Liver (tissue), 3 donors: ENCODE measurements at regions not wholly inside any gene's neighbourhood (a gene's known extent, or its start where the extent isn't known, plus 50 kb on each side); places are given as distances from the start of the nearest gene placed in this dataset.

ENCODE experiments used
- EGR1 ChIP-seq, 2 donors: IDR thresholded peaks; 2 replicates each; pipeline ENCODE4 v1.6.1; 2016 to 2018; ENCODE audit warnings: antibody characterized with exemption in 2 of 2, low read depth in 2 of 2
- FOXA1 ChIP-seq: IDR thresholded peaks from 2 replicates; pipeline ENCODE4 v1.6.1; 2016; ENCODE audit warnings: antibody characterized with exemption
- HNF4G ChIP-seq: IDR thresholded peaks from 2 replicates; pipeline ENCODE4 v1.6.1; 2016; ENCODE audit warnings: antibody characterized with exemption
- RAD21 ChIP-seq, 2 donors: IDR thresholded peaks; 2 replicates each; pipeline ENCODE4 v1.6.1; 2016; ENCODE audit warnings: antibody characterized with exemption in 2 of 2, mild to moderate bottlenecking in 2 of 2
- SP1 ChIP-seq: IDR thresholded peaks from 2 replicates; pipeline ENCODE4 v1.6.1; 2018; ENCODE audit warnings: antibody characterized with exemption, mild to moderate bottlenecking
- TAF1 ChIP-seq: conservative IDR thresholded peaks from 2 replicates; pipeline ENCODE4 v1.6.1; 2016; ENCODE audit warnings: antibody characterized with exemption, mild to moderate bottlenecking
- TF ChIP-seq, protein P1 (sequence below): fragments of 150-350 bp; IDR thresholded peaks from 2 replicates; pipeline ENCODE4 v1.5.1; 2017; ENCODE audit warnings: improper control_type of control experiment, low read depth, low read length; ENCODE audit not compliant: missing input control
- TF ChIP-seq, protein P2 (sequence below): IDR thresholded peaks from 2 replicates; pipeline ENCODE4 v1.6.1; 2016; ENCODE audit warnings: antibody characterized with exemption
- TF ChIP-seq, protein P3 (sequence below): IDR thresholded peaks from 2 replicates; pipeline ENCODE4 v1.6.1; 2016; ENCODE audit warnings: antibody characterized with exemption, mild to moderate bottlenecking
- donor health status: healthy.
- donor health status: healthy.

DNA sequence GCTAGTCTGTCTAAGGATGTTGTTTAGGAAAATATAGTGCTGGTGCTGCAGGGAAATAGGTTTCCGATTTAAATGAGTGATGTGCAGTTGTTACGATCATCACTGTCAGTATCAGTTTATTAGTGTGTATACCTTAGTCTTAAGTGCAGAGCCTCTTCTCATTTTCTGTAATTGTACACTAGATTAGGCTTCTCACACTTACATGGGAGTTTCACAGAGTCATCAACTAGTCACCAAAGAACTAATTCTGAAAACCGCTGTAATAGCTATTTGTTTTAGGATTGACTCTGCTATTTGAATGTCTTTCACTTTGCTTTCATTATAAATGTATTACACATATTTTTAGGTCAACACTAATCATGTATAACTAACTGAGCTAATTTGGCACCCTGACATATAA, 99.8 kb upstream of the ZEB2 start:
- TF ChIP-seq, protein P1, sequence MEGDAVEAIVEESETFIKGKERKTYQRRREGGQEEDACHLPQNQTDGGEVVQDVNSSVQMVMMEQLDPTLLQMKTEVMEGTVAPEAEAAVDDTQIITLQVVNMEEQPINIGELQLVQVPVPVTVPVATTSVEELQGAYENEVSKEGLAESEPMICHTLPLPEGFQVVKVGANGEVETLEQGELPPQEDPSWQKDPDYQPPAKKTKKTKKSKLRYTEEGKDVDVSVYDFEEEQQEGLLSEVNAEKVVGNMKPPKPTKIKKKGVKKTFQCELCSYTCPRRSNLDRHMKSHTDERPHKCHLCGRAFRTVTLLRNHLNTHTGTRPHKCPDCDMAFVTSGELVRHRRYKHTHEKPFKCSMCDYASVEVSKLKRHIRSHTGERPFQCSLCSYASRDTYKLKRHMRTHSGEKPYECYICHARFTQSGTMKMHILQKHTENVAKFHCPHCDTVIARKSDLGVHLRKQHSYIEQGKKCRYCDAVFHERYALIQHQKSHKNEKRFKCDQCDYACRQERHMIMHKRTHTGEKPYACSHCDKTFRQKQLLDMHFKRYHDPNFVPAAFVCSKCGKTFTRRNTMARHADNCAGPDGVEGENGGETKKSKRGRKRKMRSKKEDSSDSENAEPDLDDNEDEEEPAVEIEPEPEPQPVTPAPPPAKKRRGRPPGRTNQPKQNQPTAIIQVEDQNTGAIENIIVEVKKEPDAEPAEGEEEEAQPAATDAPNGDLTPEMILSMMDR: no peak
- TF ChIP-seq, protein P2, sequence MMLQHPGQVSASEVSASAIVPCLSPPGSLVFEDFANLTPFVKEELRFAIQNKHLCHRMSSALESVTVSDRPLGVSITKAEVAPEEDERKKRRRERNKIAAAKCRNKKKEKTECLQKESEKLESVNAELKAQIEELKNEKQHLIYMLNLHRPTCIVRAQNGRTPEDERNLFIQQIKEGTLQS: no peak
- no peak for TF ChIP-seq TAF1
- no peak for TF ChIP-seq HNF4G
- TF ChIP-seq EGR1 (IDR thresholded peaks at IDR 0.05; ENCODE audit: low read depth in 2 of 2): no peak
- TF ChIP-seq, protein P3, sequence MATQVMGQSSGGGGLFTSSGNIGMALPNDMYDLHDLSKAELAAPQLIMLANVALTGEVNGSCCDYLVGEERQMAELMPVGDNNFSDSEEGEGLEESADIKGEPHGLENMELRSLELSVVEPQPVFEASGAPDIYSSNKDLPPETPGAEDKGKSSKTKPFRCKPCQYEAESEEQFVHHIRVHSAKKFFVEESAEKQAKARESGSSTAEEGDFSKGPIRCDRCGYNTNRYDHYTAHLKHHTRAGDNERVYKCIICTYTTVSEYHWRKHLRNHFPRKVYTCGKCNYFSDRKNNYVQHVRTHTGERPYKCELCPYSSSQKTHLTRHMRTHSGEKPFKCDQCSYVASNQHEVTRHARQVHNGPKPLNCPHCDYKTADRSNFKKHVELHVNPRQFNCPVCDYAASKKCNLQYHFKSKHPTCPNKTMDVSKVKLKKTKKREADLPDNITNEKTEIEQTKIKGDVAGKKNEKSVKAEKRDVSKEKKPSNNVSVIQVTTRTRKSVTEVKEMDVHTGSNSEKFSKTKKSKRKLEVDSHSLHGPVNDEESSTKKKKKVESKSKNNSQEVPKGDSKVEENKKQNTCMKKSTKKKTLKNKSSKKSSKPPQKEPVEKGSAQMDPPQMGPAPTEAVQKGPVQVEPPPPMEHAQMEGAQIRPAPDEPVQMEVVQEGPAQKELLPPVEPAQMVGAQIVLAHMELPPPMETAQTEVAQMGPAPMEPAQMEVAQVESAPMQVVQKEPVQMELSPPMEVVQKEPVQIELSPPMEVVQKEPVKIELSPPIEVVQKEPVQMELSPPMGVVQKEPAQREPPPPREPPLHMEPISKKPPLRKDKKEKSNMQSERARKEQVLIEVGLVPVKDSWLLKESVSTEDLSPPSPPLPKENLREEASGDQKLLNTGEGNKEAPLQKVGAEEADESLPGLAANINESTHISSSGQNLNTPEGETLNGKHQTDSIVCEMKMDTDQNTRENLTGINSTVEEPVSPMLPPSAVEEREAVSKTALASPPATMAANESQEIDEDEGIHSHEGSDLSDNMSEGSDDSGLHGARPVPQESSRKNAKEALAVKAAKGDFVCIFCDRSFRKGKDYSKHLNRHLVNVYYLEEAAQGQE: no peak
- no peak for TF ChIP-seq FOXA1
- no peak for TF ChIP-seq RAD21 (IDR thresholded peaks at IDR 0.05)
- TF ChIP-seq SP1: no peak
